ENCODE measurements at regions not wholly inside any gene's neighbourhood (a gene's known extent, or its start where the extent isn't known, plus 50 kb on each side); places are given as distances from the start of the nearest gene placed in this dataset.

GRCh38 chr6:19660123-19660910 is 176.9 kb upstream of the ID4 start:
- 45 to 53% methylated on average over 2 of the region's 2 CpGs for WGBS, 2 donors
- intact Hi-C loops (cut with DNase I; ENCODE audit: low total_unique reads), result no loop called here
- TF ChIP-seq, protein P1, sequence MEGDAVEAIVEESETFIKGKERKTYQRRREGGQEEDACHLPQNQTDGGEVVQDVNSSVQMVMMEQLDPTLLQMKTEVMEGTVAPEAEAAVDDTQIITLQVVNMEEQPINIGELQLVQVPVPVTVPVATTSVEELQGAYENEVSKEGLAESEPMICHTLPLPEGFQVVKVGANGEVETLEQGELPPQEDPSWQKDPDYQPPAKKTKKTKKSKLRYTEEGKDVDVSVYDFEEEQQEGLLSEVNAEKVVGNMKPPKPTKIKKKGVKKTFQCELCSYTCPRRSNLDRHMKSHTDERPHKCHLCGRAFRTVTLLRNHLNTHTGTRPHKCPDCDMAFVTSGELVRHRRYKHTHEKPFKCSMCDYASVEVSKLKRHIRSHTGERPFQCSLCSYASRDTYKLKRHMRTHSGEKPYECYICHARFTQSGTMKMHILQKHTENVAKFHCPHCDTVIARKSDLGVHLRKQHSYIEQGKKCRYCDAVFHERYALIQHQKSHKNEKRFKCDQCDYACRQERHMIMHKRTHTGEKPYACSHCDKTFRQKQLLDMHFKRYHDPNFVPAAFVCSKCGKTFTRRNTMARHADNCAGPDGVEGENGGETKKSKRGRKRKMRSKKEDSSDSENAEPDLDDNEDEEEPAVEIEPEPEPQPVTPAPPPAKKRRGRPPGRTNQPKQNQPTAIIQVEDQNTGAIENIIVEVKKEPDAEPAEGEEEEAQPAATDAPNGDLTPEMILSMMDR (IDR thresholded peaks at IDR 0.05), result no peak
- TF ChIP-seq POLR2A (IDR thresholded peaks at IDR 0.05), result no peak
- DNase-seq (ENCODE audit: low spot score in 2 of 2), result no peak
- no peak overlapping the region for H3K4me3 ChIP-seq (ENCODE audit: low read depth, poor library complexity, severe bottlenecking)

DNA sequence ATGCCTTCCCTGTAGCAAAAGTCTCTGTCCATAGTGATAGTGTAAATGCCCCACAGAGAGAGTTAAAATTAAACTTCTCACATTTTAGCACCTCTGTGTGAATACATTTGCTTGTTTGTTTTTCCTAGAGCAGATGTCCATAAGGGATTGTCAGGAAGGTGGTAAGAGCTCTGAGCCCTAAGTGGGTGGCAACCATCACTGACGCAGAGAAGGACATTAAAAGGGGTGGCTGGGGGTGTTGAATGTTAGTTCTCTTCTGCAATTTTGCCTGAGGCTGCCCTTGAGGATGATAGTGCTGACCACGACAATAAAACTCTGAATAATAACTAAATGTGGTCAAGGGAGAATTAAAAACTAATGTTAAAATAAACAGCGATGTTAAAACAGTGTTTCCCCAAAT is 174.3 kb upstream of the ID4 start:
- no peak for TF ChIP-seq POLR2A (IDR thresholded peaks at IDR 0.05)
- TF ChIP-seq, protein P1 (IDR thresholded peaks at IDR 0.05), result no peak
- 75 to 82% methylated on average over 3 of the region's 3 CpGs for WGBS, 2 donors
- intact Hi-C loops (cut with DNase I; ENCODE audit: low total_unique reads), result no loop called here
- DNase-seq (ENCODE audit: low spot score in 2 of 2), result no peak
- no peak overlapping the region for H3K4me3 ChIP-seq (ENCODE audit: low read depth, poor library complexity, severe bottlenecking)

GRCh38 chr6:19663479-19663878 is 173.7 kb upstream of the ID4 start:
- H3K4me3 ChIP-seq (ENCODE audit: low read depth, poor library complexity, severe bottlenecking), result no peak overlapping the region
- 84 to 88% methylated on average over 6 of the region's 6 CpGs for WGBS, 2 donors
- TF ChIP-seq POLR2A (IDR thresholded peaks at IDR 0.05), result no peak
- TF ChIP-seq, protein P1 (IDR thresholded peaks at IDR 0.05), result no peak
- no peak for DNase-seq (ENCODE audit: low spot score in 2 of 2)
- intact Hi-C loops (cut with DNase I; ENCODE audit: low total_unique reads), result no loop called here

DNA sequence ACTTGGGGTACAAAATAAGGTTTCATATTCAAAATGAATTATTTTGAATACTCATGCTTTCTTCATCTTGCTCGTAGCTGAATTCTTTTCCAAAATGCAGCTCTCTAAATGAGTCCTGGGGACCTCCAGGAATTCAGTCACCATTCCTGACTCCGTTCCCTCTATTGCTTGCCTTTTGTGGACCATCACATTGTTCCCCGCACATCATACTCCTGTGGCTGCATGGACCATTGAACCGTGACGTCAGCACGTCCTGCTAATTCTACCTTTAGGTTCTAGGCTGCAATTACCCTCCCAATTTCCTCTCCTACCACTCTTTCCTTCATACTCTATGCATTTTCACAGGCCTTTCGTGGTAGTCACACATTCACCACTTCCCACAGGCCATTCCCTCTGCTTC is 173.1 kb upstream of the ID4 start:
- 87 to 94% methylated on average over 7 of the region's 7 CpGs for WGBS, 2 donors
- H3K4me3 ChIP-seq (ENCODE audit: low read depth, poor library complexity, severe bottlenecking), result no peak overlapping the region
- DNase-seq (ENCODE audit: low spot score in 2 of 2), result no peak
- intact Hi-C loops (cut with DNase I; ENCODE audit: low total_unique reads), result no loop called here
- TF ChIP-seq, protein P1 (IDR thresholded peaks at IDR 0.05), result no peak
- TF ChIP-seq POLR2A (IDR thresholded peaks at IDR 0.05), result no peak

- 79 to 85% methylated on average over 2 of the region's 2 CpGs for WGBS, 2 donors
- H3K4me3 ChIP-seq (ENCODE audit: low read depth, poor library complexity, severe bottlenecking), result no peak overlapping the region
- no peak for TF ChIP-seq POLR2A (IDR thresholded peaks at IDR 0.05)
- TF ChIP-seq, protein P1 (IDR thresholded peaks at IDR 0.05), result no peak
- intact Hi-C loops (cut with DNase I; ENCODE audit: low total_unique reads), result no loop called here
- DNase-seq (ENCODE audit: low spot score in 2 of 2), result no peak
Measured at GRCh38 chr6:19664878-19665612, 172.1 kb upstream of the ID4 start.

Measured in lower leg skin (tissue), 4 donors.